GM12874 (cell line): ENCODE measurements at regions not wholly inside any gene's neighbourhood (a gene's known extent, or its start where the extent isn't known, plus 50 kb on each side); places are given as distances from the start of the nearest gene placed in this dataset.

Source experiments
- CTCF ChIP-seq: IDR thresholded peaks from 2 replicates; pipeline ENCODE4 v1.5.1; 2011; ENCODE audit warnings: low read depth, mild to moderate bottlenecking, control low read depth, low read length, moderate library complexity; ENCODE audit not compliant: insufficient read depth

DNA sequence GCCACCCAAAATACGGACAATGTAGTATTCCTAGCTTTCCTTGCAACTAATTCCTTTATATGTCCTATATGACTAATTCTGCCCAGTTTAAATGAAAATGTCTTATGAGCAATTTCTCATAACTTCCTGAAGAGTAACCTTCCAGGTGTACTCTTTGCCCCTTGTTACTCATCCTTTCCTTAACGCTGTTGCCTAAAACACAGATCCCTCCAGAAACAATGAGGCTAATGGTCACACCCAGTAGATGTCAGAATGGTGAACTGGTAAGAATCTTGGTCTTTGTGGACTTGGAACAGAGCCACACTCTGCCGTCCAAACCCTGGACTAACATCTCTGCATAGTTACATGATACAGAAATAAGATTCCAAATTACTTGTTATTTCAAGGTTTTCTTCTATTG, 497.9 kb downstream of the IGSF11 start:
- no peak for TF ChIP-seq CTCF

GRCh38 chr3:118537454-118537853, 497.2 kb downstream of the IGSF11 start:
- TF ChIP-seq CTCF = no peak

DNA sequence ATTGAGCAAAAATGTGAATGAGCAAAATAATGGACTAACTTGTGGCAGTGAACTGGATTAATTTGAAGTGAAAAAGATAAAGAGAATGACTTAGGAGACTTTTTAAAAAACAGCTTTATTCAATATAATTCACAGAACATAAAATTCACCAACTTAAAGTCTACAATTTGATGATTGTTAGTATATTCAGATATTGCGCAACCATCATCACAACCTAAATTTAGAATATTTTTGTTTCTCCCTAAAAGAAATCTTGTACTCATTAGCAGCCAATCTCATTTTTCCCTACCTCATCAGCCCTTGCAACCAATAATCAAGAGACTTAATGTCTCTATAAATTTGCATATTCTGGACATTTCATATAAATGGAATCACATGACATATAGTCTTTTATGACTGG, 496.5 kb downstream of the IGSF11 start:
- no peak for TF ChIP-seq CTCF

DNA sequence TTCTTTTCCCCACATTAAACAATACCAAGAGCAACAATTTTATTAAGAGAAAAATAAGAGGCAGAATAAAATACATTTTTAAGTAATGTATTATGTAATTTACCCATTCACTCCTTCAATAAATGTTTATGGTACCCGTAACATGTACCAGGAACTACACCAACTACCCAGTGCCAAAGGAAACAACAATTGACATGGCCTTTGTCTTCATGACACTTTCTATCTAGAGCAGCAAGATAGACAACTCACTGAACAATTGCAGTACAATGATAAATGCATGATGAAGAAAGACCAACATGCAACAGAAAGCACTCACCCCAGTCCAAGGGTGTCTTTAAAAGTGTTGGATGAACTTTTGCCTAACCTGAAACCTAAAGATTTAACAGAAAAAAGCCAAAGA, 493.8 kb downstream of the IGSF11 start:
- TF ChIP-seq CTCF = no peak

- TF ChIP-seq CTCF = no peak
Observed at GRCh38 chr3:118541796-118542195, 492.9 kb downstream of the IGSF11 start.

- no peak for TF ChIP-seq CTCF
Observed at GRCh38 chr3:118543832-118544231, 490.8 kb downstream of the IGSF11 start.

DNA sequence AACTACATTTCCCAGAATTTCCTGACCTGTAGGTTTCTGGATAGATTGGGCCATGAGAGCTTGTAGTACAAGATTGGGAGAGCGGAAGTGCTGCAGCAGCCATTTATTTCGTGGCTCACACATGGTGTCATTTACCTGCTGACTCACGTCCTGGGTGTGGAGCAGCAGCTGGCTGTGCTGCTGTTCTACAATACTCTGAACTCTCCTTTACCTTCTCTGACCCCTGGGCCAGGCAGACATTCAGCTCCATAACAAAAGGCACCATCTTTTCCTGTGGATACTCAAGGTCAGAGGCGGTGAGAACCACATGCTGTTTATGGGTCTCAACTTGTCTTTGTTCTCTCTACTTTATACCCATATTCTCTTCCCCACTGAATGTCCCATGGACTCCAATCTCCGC, 490.2 kb downstream of the IGSF11 start:
- TF ChIP-seq CTCF = no peak

- no peak for TF ChIP-seq CTCF
Observed at GRCh38 chr3:118548434-118548833, 486.2 kb downstream of the IGSF11 start.
